NCI-H774 (cell line): ENCODE measurements at regions not wholly inside any gene's neighbourhood (a gene's known extent, or its start where the extent isn't known, plus 50 kb on each side); places are given as distances from the start of the nearest gene placed in this dataset.

Experiments
- DNase-seq: peaks from one replicate; lab custom pipeline; 2025; lab: John Stamatoyannopoulos, UW

DNA sequence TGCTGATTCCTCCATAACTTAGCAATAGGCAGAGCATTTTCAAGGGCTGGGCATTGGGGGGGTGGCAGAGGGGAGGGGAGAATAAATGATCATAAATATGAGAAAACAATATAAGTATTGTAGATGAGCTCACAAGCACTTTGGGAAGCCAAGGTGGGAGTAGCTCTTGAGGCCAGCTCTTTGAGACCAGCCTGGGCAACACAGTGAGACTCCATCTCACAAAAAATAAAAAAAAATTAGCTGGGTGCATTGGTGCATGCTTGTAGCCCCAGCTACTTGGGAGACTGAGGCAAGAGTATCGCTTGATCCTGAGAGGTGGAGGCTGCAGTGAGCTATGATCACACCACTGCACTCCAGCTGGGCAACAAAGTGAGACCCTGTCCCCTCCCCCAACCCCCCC is 75.9 kb downstream of the MYCN start:
- DNase-seq, result no peak

DNA sequence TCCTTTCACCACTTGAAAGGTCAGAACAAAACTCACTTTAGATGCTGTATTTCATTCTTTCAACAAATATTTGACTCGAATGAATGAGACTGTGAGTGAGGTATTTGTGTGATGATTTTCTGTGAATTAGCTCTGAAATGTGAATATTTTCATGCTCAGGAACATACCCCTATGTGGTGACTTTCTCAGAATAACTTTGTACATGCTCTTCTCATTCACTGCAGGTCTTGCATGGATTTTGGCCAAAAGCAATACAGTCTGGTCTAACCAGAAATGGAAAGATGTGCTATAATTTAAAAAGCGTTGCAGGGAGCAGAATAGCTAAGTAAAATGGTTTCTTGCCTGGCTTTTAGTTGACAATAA is 75.5 kb downstream of the MYCN start:
- DNase-seq, result no peak

DNA sequence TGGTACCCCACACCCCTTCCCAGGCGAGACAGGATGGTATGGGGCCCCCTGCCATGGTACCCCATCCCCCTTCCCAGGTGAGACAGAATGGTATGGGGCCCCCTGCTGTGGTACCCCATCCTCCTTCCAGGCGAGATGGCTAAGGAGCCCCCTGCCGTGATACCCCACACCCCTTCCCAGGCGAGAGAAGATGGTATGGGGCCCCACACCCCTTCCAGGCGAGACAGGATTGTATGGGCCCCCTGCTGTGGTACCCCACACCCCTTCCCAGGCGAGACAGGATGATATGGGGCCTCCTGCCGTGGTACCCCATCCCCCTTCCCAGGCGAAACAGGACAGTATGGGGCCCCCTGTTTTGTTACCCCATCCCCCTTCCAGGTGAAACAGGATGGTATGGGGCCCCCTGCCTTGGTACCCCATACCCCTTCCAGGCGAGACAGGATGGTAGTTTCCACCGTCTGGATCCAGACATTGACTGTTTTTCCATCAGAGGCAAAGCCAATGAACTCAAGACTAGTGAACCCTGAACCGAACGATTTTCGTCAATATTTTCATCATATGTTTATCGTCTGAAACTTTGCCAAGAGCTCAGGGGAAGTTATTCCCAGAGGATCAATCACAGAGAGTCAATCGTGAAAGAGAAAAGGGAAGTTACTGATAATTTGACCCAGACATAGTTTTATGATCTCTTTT is 75.0 kb downstream of the MYCN start:
- no peak for DNase-seq

DNA sequence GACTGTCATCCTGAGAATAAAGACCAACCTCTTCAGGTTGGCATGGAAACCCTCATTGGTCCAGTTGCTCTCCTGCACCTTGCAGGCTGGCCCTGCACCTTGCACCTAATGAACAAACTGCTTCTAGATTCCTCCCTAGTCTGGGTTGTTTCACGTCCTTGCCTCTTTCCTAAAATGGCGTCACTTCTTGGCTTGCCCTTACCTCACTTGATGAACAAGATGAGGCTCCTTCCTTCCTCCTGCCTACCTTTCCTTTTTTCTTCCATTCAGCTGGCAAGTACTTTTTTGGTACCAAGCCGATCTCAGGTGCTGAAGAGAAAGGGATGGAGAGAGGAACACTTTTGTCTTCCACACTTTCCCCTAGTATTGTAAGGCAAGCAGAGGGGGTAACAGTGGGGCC is 74.5 kb downstream of the MYCN start:
- no peak for DNase-seq

DNA sequence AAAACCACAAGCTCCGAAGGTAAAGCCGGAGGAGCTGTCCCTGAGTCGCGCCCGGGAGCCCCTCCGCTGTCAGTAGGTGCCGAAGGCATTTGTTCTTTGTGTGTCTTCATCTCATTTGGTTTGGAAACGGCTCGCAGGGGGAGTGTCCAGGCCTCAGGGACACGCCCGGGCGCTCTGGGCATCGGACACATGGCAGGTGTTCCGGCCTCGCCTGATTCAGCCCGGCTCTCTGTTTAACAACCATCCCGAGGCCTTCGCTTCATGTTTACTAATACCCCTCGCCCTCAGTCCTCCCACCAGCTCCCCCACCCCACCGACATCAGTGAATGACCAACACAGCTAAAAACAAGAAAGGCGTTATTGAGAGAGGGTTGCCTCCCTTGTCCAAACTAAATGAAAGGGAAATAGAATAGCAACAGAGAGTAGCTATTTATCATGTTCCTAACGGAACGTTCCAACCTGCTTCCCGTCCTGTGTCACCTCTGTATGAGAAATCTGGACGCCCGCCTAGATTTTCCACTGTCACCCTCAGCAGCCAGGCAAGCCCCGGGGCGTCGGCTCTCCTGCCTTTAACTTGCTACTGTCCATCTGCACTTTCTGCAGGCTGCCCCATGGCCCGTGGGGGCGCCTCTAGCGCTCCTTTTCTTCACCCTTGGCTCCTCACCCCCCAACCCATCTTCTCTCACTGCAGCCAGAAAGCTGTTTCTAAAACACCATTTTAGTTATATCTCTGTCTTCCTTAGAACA is 73.9 kb downstream of the MYCN start:
- no peak for DNase-seq

DNA sequence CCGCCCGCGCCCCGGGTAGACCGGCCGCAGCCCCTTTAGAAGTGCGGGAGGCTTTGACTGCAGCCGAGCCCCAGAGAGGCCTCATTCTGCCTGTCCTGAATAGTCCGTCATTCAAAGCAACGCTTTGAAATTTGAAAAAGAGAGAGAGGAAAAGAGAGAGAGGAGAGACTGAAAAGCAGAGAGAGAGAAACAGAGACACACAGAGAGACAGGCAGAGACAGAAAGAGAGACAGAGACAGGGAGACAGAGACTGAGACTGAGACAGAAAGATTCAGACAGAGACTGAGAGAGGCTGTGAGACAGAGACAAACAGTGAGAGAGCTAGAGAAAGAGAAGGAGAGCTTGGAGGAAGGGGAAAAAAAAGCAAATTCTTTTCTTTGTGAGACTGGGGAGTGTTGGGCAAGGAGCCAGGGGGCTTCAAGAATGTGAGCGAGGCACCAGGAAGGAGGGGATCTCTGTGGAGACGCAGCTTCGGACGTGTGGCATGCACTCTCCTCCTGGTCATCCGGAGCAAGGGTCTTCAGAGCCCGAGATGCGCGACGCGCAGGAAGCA is 73.1 kb downstream of the MYCN start:
- no peak for DNase-seq

DNA sequence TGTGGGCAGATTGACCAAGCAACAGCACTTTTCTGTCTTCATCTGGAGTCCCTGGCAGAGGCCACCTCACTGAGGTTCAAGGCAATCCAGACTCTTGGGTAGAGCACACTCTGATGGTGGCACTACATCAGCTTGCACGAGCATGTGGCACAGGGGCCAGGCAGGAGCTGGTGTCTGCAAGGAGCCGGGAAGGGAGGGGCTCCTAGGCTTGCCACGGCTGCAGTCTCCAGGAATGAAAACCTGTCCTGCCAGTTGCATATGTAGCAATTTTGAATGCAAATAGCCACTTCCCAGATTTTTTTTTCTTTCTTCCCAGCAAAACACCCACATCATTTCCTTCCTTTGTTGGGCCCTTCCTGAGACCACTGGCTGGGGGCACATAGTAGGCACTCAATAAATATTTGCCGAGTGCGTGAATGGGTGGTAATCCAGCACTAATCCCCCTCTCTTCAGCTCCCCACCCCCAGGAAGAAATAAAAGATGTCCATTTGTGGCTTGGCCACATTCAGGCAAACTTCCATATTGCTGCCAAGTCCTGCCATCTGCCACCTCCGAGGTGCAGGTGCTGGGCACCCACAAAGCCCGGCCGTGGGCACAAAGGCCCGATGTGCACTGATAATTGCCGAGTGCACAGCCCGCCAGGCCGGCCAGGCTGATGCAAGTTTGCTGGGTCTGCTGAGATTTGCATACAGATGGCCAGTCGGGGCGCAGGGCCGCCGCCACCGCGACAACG is 72.4 kb downstream of the MYCN start:
- peak; percentile 43 for DNase-seq

DNA sequence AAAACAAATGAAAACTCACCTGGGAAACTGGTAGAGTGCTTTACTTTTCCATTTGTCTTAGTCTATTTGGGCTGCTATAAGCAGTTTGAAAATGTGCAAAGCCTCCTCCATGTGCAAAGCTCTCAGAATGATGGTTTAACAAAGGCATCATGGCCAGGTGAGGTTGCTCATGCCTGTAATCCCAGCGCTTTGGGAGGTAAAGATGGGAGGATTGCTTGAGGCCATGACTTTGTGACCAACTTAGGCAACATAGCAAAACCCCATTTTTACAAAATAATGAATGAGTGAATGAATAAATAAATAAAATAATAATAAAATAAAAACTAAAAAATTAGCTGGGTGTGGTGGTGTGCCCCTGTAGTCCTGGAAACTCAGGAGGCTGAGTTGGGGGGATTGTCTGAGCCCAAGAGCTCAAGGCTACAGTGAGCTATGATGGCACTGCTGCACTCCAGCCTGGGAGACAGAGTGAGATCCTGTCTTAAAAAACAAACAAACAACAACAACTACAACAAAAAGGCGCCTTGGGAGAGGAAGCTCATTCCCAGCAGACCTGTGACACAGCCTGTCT is 71.8 kb downstream of the MYCN start:
- no peak for DNase-seq

DNA sequence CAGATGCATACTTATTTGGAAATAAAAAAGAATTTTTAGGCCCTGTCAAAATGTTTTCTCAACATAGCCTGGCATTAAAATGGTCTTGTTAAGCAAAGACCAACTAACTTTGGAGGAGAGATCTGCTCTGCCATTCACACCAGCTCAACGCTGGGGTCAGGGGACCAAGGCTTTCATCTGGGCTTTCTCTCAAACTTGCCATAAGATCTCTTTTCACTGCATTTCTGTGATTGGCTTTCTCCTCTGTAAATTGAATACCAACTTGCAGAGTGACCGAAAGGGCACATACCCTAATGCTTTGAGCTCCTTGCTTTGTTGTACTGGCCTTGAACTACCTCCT is 71.2 kb downstream of the MYCN start:
- DNase-seq, result no peak

DNA sequence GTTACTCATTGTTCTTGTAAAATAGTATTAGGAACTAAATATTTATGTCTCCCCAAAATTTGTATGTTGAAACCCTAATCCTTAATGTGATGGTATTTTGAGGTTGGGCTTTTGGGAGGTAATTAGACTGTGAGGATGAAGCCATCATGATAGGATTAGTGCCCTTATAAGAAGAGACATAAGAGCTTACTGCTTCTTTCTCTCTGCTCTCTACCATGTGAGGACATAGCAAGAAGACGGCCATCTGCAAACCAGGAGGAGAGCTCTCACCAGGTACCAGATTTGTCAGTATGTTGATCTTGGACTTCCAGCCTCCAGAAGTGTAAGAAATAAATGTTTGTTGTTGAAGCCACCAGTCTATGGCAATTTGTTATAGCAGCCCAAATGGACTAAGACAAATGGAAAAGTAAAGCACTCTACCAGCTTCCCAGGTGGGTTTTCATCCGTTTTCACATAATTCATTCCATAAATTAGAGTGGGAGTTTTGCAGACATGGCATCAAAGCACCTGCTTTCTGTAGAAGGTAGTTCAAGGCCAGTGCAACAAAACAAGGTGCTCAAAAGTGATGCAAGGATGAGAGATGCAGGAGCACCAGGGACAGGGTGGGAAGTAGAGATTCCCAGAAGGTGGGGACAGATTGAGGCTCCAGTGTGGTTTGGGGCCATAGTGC is 70.7 kb downstream of the MYCN start:
- no peak for DNase-seq

DNA sequence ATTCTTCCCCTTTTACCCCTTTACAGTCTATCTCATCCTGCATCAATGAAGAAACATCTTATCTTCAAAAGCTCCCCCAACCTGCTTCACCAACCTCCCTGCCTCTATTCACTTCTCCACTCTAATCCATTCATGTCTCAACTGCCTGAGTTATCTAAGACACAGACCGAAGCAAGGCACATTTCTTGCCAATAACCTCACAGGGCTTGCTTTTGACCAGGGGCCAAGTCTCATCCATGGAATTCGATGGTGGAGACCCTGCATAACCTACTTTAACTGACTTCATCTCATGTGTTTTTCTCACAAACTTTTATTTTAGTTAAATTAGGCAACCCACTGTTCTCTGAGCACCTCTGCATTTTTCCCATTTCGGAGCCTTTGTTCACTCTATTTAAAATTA is 69.7 kb downstream of the MYCN start:
- no peak for DNase-seq

DNA sequence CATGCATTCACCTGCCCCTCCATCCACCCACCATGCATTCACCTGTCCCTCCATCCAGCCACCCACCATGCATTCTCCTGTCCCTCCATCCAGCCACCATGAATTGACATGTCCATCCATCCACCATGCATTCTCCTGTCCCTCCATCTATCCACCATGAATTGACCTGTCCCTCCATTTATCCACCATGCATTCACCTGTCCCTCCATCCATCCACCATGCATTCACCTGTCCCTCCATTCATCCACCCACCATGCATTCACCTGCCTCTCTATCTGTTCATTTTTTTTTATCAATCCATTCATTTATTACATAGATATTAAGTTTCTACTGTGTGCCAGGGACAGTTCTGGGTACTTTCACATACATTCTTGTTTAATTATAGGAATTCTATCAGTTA is 69.2 kb downstream of the MYCN start:
- DNase-seq, result no peak

DNA sequence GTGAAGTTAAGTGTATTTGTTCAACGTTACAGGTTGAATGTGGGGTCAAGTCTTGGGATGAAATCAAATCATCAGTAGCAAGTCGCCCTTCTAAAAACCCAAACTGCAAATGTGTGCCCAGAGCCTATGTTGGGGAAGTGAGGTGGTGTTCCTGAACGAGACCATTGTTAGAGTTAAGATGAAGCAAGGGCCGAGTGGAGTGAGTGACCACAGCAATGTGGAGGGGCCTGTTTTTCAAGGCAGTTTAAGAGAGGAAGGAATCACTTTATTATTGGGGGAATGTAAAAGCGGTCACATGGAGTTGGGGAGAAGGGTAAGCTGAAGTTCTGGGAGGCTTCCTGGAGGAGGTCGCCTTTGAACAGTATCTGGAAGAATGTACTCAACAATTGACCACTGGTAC is 68.5 kb downstream of the MYCN start:
- no peak for DNase-seq

DNA sequence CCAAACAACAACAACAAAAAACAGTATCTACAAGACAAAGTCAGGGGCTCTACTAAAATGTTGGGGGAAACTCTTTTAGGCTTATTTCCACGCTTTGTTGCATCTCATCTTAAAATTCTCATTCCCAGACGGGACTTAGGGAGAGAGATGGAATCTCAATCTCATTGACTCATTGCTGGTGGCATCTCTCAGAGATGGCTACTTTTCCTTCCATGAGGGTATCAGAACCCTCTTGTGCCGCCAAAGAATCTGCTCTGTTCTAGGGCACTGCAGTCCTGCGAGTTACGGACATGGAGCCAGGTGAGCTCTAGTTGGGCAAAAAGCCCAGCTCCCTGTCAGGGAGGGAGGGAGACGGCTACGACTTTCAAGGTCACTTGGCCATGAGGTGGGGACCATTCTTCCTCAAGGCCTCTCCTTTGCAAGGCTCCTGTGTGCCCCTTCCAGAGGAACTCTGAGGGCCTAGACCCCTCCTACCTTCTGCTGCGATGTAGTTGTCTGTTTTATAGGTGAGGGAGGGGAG is 68.0 kb downstream of the MYCN start:
- DNase-seq, result no peak

DNA sequence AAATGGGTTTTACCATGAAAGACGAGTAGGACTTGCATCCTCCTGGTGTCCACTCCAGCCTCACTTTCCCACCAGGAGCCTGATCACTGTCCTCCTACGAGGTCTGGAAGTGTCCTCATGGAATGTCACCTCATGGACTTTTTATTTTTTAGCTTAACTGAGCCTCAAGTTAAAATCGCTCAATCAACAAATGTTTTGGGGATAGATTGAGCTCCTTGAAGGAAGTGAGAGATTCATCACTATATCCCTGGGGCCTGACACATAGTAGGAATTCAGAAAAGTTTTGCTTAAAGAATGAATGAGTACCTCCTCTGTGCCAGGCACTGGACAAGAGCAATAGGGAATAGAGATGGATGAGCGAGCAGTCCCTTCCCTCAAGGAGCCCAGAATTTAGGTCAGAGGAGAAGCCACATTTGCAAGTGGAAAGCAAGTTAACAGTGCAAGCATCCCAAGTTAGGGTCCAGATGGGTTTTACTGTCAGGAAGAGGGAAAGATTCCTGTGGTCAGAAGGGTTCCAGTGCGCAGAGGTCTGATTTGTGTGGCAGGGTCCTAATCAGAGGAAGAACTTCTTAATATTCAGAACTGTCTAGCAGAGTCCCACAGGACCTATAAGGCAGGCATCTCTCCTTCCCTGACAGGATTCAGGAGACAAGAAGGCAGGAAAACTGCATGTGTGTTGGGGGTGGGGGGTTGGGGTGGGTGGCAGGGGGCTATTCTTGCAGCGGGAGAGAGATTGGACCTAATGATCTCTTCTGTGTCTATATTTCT is 67.0 kb downstream of the MYCN start:
- DNase-seq, result no peak

DNA sequence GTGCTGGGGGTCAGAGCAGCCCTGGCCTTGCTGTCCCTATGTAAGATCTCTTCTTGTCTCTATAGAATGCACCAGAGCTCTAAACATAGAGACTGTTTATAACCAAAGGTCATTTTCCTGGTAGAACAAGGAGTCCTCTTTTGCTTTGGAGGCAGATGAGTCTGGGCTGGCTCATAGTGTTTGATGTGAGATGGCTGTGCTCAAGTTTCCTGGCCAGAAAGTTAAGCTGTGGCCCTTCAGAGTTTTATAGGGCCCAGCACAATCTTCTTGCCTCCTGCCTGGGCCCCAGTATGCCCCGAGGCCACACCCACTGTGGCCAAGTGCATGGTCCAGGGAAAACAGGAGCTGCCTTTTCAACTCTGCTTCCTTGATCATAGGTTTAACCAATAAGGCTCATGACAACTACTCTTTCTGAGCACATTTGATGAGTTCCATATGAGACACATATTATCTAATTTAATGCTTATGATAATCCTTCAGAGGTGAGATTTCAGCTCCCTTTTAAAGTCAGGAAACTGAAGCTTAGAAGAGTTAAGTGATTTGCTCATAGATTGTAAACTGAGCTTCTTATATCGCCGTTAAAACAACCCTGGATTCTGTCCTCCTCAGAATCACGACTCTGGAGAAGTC is 66.3 kb downstream of the MYCN start:
- no peak for DNase-seq

DNA sequence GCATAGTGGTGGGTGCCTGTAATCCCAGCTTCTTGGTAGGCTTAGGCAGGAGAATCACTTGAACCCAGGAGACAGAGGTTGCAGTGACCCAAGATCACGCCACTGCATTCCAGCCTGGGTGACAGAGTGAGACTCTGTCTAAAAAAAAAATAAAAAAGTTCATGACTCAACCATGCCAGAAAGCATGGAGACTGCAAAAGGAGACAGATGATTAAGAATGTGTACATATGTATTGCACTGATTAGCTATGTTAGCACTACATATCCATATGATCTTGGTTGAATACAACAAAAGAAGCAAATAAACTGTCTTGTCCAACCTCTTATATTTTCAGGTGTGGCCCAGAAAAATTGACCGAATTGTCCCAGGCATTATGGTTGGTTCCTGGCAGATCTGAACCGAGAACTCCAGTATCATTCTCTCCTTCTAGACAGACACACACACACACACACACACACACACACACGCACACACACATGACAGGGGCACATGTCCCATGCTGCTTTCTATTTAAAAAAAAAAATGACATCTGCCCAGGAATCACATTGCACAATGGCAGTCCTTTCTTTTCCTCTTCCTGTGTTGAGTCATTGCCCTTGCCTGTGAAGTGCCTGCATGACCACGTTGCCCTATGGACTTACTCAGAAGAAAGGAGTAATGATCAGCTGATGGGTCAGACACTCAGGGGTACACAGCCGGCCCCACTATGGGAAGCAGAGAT is 65.6 kb downstream of the MYCN start:
- no peak for DNase-seq

DNA sequence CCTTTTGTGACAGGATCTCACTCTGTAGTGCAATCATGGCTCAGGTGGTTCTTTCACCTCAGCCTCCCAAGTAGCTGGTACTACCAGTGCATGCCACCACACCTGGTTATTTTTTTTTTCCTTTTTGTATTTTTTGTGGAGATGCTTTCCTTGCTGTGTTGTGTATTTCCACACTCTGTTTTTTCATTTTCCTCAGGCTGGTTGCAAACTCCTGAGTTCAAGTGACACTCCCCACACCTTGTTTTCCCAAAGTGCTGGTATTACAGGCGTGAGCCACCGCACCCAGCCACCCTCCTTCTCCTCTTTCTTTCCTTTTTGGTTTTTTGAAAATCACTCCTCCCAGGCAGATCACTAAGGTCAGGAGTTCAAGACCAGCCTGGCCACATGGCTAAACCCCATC is 65.0 kb downstream of the MYCN start:
- no peak for DNase-seq

DNA sequence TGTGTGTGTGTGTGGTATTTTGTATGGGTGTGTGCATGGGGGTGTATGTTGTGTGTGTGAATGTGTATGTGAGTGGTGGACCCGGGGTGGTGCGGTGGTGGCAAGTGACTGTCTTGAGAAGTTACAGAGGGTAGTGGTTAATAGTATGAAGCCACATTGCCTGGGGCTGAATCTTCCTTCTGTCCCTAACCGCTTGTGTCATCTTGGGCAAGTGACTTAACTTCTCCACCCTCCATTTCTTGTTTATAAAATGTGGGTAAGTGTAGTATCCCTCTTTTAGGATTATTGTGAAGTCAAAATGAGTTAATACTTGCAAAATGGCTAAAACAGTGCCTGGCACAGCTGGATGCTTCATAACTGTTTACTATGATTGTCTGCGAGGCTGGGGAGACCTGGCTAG is 63.5 kb downstream of the MYCN start:
- no peak for DNase-seq

DNA sequence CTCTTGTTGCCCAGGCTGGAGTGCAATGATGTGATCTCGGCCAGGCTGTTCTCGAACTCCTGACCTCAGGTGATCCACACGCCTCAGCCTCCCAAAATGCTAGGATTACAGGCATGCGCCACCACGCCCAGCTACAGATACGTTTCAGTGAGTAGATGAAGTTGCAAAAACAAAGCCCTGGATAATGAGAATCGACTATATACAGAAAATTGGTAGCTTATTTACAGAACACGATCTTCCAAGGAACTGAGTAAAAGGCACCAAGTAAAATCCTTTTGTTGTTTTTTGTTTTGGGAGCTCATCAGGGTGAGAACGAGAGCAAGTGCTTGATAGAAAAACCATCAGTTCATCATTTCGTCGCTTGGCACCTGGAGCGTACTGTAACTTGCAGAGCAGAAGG is 62.8 kb downstream of the MYCN start:
- DNase-seq, result no peak
